ENCODE measurements at regions not wholly inside any gene's neighbourhood (a gene's known extent, or its start where the extent isn't known, plus 50 kb on each side); places are given as distances from the start of the nearest gene placed in this dataset.

GRCh38 chr6:8535519-8535918 lies 100.2 kb upstream of the SLC35B3 start:
- DNase-seq, result no peak

GRCh38 chr6:8530785-8531435 lies 95.6 kb upstream of the SLC35B3 start:
- DNase-seq, result no peak

GRCh38 chr6:8529250-8529649 lies 93.9 kb upstream of the SLC35B3 start:
- DNase-seq, result no peak

GRCh38 chr6:8527818-8528217 lies 92.5 kb upstream of the SLC35B3 start:
- no peak for DNase-seq

GRCh38 chr6:8526624-8527023 lies 91.3 kb upstream of the SLC35B3 start:
- no peak for DNase-seq

- DNase-seq, result no peak
Observed at GRCh38 chr6:8525370-8525769, 90.0 kb upstream of the SLC35B3 start.

DNA sequence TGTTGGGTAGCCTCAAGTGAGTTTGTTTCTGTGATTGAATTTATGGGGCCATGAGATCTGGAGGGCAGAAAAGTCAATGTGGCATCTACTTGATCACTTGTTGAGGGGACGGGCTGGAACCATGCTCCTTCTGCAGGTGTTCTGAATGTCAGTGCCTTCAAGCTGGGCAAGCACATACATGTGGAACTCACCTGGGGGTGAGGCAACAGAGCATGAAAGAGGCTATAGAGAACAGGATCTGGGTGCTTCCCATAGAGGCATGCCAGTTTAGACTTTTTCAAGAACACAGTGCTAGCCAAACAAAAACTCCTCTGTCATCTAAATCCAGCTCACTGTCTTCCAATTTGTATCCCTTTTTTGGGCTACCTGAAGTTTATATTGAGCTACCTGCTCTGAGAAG lies 77.8 kb upstream of the SLC35B3 start:
- no peak for DNase-seq

- no peak for DNase-seq
Observed at GRCh38 chr6:8507286-8507685, 71.9 kb upstream of the SLC35B3 start.

- DNase-seq, result no peak
Observed at GRCh38 chr6:8506126-8506525, 70.8 kb upstream of the SLC35B3 start.

DNA sequence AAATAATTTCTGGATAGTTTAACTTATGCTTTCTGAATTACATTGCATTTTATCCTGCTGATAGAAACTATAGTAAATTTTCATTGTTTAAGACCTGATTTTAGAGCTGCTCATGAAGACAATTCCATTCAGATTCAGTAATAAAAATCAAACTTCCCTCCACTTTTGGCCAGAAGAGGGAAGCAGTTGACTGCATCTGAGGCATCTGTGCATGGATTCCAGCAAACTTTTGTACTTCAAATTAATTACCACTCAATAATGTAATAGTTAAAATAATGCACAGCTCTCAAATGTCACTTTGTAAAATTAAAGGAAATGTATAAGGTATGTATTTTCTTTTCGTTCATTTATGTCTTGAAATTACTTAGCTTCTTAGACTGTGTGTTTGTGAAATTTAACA lies 64.2 kb upstream of the SLC35B3 start:
- no peak for DNase-seq

GRCh38 chr6:8494730-8495129 lies 59.4 kb upstream of the SLC35B3 start:
- no peak for DNase-seq

- DNase-seq, result no peak
Observed at GRCh38 chr6:8492536-8493133, 57.3 kb upstream of the SLC35B3 start.
